Thoracic aorta (tissue), 2 donors: ENCODE measurements at regions not wholly inside any gene's neighbourhood (a gene's known extent, or its start where the extent isn't known, plus 50 kb on each side); places are given as distances from the start of the nearest gene placed in this dataset.

Experiments used
- ATAC-seq: fragments of 150-250 bp; one replicate; pipeline ENCODE4 v1.8.0; 2017; ENCODE audit warnings: low read depth; ENCODE audit not compliant: insufficient number of reproducible peaks, low FRiP score
- DNase-seq: peaks from one replicate; pipeline ENCODE4 v3.0.0-alpha.2; 2020; ENCODE audit warnings: low spot score
- H3K27ac ChIP-seq, 2 donors: fragments of 200-600 bp; sonication (generic); 1 replicate in 1 of 2; 2 replicates in 1 of 2; pipeline ENCODE4 v1.5.1; 2016; ENCODE audit warnings: mild to moderate bottlenecking in 2 of 2, moderate library complexity in 2 of 2
- H3K27me3 ChIP-seq: fragments of 200-600 bp; sonication (generic); replicated peaks from 2 replicates; pipeline ENCODE4 v1.6.0; 2016; ENCODE audit warnings: mild to moderate bottlenecking; ENCODE audit not compliant: insufficient read depth
- H3K36me3 ChIP-seq: fragments of 200-600 bp; sonication (generic); one replicate; pipeline ENCODE4 v1.5.1; 2016
- H3K4me1 ChIP-seq, 2 donors: fragments of 200-600 bp; sonication (generic); 1 replicate in 1 of 2; 2 replicates in 1 of 2; pipeline versions ENCODE4 v1.5.1 to v1.6.0; 2016; ENCODE audit warnings: low read depth in 2 of 2, mild to moderate bottlenecking in 1 of 2; ENCODE audit not compliant: control insufficient read depth in 1 of 2
- H3K4me3 ChIP-seq: fragments of 200-600 bp; sonication (generic); 2 replicates; pipeline ENCODE4 v1.5.1; 2016; ENCODE audit warnings: mild to moderate bottlenecking
- H3K9me3 ChIP-seq: fragments of 200-600 bp; sonication (generic); 2 replicates; pipeline ENCODE4 v1.5.1; 2016
- CTCF ChIP-seq: fragments of 200-600 bp; sonication (generic); IDR thresholded peaks from one replicate; pipeline ENCODE4 v1.5.1; 2019; ENCODE audit warnings: antibody characterized with exemption

DNA sequence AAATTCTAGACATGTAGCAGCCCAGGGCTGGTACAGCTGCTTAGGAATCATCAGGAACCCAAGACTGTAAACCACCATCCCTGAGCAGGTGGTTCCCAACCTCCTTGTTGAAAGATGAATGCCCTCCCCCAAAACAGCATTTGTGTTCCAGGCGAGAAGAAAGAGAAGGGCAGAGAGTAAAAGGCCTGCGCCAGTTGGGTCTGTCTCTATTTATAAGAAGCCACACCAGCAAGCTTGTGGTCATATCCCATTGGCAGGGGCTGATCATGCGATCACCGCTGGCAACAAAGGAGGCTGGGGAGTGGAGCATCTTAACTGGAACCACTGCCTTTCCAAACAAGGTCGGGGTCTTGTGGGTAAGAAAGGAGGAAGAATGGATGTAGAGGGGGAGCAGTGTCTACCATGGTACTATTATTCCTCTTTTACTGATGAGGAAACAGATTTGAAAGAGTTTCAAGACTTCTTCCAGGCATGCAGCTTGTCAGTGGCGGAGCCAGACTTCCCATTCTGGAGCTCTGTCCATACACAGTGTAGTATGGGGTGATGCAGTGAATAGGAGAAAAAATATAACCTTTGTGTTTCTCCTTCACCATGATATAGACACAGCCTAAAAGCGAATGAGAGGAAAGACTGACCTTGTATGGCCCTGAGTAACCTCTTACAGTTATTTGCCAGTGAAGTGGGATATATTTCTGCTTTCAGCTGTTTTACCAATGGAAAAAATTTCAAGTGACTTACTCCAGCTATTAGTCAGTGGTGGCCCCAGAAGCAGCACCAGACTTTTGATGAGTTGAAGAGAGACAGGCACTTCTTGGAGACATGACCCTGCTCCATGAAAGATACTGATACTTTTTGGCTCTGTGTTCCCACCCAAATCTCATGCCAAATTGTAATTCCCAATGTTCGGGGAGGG is 222.6 kb downstream of the ABHD5 start:
- DNase-seq (no peak), ATAC-seq (no peak)
- Histone ChIP-seq H3K27me3 (no peaks in the 10 kb centered on the region), H3K4me1 (no peaks in the 10 kb centered on the region), H3K9me3 (no peaks in the 10 kb centered on the region), H3K36me3 (no peaks in the 10 kb centered on the region), H3K4me3 (no peak overlapping the region), H3K27ac (no peak overlapping the region)
- TF ChIP-seq CTCF = no peak

DNA sequence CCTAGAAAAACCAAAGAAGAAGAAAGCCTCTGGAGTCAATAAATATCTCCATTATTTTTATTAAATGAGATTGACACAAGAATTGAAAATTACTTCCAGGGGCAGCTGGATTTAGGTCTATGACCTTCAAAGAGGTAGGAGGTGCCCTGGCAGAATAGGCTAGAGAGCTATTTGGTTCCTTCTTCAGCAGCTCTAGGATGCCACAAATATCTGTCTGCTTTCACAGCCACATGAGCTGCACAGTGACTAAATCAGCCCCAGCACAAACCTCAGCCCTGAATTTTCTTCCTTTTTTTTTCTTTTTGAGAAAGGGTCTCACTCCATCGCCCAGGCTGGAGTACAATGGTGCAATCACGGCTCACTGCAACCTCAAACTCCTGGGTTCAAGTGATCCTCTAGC is 223.5 kb downstream of the ABHD5 start:
- Histone ChIP-seq H3K36me3 (no peaks in the 10 kb centered on the region), H3K4me1 (no peaks in the 10 kb centered on the region), H3K27me3 (no peaks in the 10 kb centered on the region), H3K9me3 (no peaks in the 10 kb centered on the region), H3K4me3 (no peak overlapping the region), H3K27ac (no peak overlapping the region)
- DNase-seq = no peak
- TF ChIP-seq CTCF = no peak
- no peak for ATAC-seq

DNA sequence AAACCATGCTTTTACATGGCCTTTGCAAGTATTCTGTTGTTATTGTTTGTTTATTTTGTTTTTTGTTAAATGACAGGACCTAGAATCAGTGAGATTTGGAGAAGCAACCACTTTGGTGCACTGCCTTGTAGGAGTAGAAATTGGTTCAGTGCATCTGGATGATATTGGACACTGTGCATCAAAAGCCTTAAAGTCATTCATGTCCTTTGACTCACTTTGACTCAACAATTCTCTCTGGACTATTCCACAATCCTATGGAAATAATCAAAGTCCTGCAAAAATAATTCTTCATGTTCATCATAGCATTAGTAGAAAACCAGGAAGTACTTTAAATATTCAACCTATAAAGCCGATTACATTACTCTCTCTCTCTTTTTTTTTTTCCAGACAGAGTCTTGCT is 224.8 kb downstream of the ABHD5 start:
- no peak overlapping the region for H3K4me3 ChIP-seq
- H3K9me3 ChIP-seq = no peaks in the 10 kb centered on the region
- no peaks in the 10 kb centered on the region for H3K27me3 ChIP-seq
- DNase-seq (no peak), ATAC-seq (no peak)
- no peak for TF ChIP-seq CTCF
- H3K36me3 ChIP-seq = no peaks in the 10 kb centered on the region
- no peak overlapping the region for H3K27ac ChIP-seq
- no peaks in the 10 kb centered on the region for H3K4me1 ChIP-seq

GRCh38 chr3:43917361-43917760 is 226.6 kb downstream of the ABHD5 start:
- Histone ChIP-seq H3K4me3 (no peak overlapping the region), H3K36me3 (no peaks in the 10 kb centered on the region), H3K27ac (no peak overlapping the region), H3K4me1 (no peaks in the 10 kb centered on the region), H3K9me3 (no peaks in the 10 kb centered on the region), H3K27me3 (no peaks in the 10 kb centered on the region)
- TF ChIP-seq CTCF = no peak
- ATAC-seq = no peak
- DNase-seq = no peak

- Histone ChIP-seq H3K4me3 (no peak overlapping the region), H3K27me3 (no peaks in the 10 kb centered on the region), H3K9me3 (no peaks in the 10 kb centered on the region), H3K4me1 (no peaks in the 10 kb centered on the region), H3K27ac (no peak overlapping the region), H3K36me3 (no peaks in the 10 kb centered on the region)
- ATAC-seq (no peak), DNase-seq (no peak)
- no peak for TF ChIP-seq CTCF
Observed at GRCh38 chr3:43919029-43919428, 228.3 kb downstream of the ABHD5 start.
